ENCODE measurements at regions not wholly inside any gene's neighbourhood (a gene's known extent, or its start where the extent isn't known, plus 50 kb on each side); places are given as distances from the start of the nearest gene placed in this dataset.
A peak's percentile ranks its signal among the peaks of the same experiment; 100 is the strongest.
"Not testable (repeated sequence)": the region's sequence is repeated elsewhere in the genome, so short reads cannot be mapped to it uniquely, and the experiment has no call there.

DNA sequence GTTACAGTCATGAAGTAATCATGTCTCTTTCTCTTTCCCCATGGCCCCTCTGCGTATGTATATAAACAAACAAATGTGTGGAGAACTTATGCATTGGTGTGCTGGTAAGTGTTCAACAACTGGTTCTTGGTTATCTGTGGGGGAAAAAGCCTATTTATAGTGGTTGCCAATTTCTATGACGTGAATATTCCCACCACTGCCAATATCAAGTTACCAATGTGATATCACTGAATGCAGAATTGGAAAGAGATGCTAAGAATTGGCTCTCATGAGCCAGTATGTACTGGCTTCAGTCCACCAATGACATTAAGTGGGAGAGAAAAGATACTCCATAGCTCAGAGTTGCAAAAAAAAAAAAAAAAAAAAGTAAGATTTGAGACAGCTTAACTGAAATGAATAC is 399.7 kb downstream of the REEP3 start:
- DNase-seq (ENCODE audit: low spot score), result no peak

DNA sequence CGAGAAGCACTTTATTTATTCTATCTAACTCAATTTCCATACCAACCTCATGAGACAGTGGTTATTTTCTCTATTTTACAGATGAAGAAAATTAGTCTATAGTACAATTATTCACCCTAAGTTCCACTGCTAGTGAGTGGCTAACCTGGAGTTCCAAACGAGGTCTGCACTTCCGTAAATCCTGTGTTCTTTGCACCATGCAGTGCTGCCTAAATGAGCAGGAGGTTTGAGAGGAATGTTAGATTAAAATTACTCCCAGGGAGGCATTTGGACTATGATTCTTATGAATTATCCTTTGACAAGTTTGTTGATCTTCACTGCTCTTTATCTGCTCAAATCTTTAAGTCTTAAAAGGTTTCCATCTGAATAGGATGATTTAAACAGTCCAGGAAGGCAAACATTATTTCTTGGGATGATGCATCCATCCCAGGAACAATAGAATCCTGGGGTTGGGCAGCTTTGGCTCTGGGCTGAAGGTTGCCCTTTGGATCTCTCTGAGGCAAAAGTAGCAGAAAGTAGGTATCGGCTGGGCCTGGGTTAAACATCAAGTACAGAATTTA is 400.8 kb downstream of the REEP3 start:
- DNase-seq (ENCODE audit: low spot score), result no peak

- no peak for DNase-seq (ENCODE audit: low spot score)
These were observed 401.5 kb downstream of the REEP3 start for GRCh38 chr10:63922468-63923284.

DNA sequence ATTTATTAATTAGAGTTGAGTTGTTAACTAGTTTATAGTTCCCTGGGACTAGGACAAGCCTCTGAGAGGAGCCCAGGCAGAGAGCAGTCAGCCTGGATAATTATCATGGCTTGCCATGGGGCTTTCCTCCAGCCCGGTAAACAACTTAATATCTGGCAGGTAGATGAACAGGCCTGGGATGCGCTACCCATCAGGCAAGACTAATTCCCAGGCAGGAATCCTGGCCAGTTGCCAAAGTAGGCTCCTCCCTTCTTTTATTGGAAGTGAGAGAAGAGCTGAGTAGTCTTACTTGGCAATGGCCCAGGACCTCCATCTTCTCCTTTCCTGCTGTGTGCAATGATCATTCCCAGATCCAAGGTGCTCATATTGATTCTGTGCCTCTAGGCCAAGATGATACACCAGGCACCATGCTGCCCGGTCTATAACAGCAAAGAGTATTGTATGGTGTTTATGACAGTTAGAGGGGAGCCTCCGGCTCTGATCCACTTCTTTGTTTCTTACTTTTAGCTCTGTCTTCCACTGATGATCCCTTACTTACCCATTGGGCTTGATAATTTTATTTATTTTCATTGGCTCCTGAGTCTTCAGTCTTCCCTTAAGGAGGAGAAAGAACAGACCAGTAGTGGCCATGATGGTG is 408.7 kb downstream of the REEP3 start:
- DNase-seq (ENCODE audit: low spot score), result peak; percentile 8

- DNase-seq (ENCODE audit: low spot score), result no peak
These were observed 409.4 kb downstream of the REEP3 start for GRCh38 chr10:63930584-63930983.

GRCh38 chr10:63935705-63936104 is 414.5 kb downstream of the REEP3 start:
- no peak for DNase-seq (ENCODE audit: low spot score)

DNA sequence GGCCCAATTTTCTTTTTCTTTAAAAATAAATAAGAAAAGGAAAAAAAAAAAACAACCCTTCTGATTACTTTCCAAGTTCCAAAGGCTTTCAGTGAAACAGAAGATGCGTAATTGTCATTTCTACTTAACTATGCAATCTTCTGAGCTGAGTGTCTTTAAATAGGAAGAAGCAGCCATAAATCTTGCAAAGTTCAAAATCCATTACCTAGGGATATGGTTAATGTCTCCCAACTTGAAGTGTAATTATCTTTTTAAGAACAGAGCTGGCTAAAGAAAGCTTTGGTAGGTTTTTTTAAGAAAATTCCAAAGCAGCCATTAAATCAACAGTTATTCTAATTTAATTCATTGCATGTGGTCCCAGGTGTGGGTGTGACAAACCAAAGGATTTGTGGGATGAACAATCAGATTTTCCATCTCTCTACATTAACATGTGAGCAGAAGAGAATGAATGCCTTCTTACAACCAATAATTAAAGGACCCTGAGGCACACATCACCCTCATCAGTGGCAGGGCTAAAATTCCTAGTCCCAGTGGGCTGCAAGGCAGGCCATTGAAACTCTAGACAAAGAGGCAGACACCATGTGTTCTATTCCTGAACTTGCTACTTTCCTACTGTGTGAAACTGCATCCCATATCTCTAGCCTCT is 419.2 kb downstream of the REEP3 start:
- no peak for DNase-seq (ENCODE audit: low spot score)

- no peak for DNase-seq (ENCODE audit: low spot score)
These were observed 443.2 kb downstream of the REEP3 start for GRCh38 chr10:63964406-63964805.

- no peak for DNase-seq (ENCODE audit: low spot score)
These were observed 444.6 kb downstream of the REEP3 start for GRCh38 chr10:63965846-63966245.

DNA sequence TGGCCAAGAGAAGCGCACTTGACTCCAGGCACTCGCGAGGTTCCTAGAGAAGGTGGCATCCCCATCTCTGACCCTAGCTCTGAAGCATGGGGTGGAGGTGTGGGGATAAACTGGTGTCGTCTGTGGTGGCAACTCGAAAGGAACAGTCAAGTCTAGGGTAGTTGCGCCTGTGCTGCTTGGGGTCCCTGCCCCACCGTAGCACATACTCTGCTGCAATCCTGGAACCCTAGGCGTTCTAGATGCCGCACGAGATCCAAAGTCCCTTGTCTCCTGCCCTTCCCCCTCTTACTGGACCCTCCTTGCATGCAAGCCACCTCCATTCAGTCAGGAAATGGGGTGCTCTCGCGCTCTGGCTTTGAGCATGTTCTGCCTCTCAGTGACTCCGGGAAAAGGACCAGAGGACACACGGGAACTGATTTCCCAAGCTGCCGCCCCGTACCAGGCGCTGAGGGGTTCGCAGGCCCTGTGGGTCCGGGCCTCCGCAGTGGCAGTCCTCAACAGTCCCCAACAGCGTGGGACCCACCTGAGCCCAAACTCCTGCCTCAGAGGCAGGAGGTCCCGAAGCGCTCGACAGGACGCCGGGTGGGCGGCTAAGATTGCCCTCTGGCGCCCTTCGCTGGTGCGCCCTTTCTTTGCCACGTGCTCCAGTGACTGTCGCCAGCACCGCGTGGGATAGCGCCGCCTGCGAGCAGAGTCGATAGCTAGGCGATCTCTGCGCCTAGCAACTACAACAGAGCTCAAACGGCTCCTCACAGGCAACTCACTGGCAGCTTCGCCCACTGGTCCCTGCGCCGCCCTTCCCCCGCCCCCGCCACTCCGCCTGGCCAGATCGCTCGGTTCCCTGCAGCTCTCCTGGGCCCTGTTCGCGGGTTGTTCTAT is 452.0 kb downstream of the REEP3 start:
- DNase-seq (ENCODE audit: low spot score), result no peak

- peak; percentile 25 for DNase-seq (ENCODE audit: low spot score)
These were observed 455.3 kb downstream of the REEP3 start for GRCh38 chr10:63976538-63976937.

DNA sequence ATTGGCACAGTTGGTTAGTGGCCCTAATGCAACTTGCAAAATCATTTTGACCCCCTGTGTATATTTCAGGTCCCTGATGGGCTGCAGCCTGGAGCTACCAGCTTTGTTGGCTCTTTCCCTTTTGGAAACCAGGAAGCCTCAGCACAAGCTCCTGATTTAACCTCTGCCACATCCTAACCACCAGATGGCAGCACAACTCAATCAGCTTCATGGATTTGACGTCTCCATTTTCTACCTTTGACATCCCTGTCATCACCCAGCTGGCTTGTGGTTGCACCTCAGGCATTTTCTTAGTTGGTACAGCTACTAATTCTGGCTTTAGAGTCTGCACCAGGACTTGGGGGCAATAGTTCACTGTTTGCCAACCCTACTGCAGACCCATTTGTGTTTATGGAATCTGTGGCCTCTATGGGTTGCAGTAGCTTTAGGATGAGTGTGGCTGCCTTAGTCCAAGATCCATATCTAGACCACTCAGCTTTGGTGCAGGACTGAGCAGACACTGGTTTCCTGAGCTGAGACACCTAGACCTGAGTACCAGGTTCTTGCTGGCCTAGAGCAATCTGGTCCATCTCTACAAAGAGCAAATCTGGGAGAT is 456.2 kb downstream of the REEP3 start:
- DNase-seq (ENCODE audit: low spot score), result peak; percentile 47

GRCh38 chr10:63980870-63981269 is 459.7 kb downstream of the REEP3 start:
- not testable (repeated sequence) for DNase-seq (ENCODE audit: low spot score)

GRCh38 chr10:63984061-63984460 is 462.9 kb downstream of the REEP3 start:
- not testable (repeated sequence) for DNase-seq (ENCODE audit: low spot score)

- DNase-seq (ENCODE audit: low spot score), result no peak
These were observed 465.3 kb downstream of the REEP3 start for GRCh38 chr10:63986536-63986935.

GRCh38 chr10:63987212-63987611 is 466.0 kb downstream of the REEP3 start:
- no peak for DNase-seq (ENCODE audit: low spot score)

- no peak for DNase-seq (ENCODE audit: low spot score)
These were observed 473.2 kb downstream of the REEP3 start for GRCh38 chr10:63994371-63994770.

DNA sequence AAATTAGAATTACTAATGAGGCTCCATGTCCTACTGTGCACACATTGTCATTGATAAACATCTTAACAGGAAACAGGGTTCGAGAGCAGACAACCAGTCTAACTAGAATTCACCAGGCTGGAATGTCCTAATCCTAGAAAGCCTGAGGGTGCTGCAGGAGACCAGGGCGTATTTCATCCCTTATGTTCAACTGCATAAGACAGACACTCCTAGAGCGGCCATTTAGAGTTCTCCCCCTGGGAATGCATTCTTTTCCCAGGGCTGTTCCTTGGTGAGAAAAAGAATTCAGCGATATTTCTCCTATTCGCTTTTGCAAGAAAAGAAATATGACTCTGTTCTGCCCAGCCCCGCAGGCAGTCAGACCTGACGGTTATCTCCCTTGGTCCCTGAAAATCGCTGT is 486.0 kb downstream of the REEP3 start:
- DNase-seq (ENCODE audit: low spot score), result no peak

DNA sequence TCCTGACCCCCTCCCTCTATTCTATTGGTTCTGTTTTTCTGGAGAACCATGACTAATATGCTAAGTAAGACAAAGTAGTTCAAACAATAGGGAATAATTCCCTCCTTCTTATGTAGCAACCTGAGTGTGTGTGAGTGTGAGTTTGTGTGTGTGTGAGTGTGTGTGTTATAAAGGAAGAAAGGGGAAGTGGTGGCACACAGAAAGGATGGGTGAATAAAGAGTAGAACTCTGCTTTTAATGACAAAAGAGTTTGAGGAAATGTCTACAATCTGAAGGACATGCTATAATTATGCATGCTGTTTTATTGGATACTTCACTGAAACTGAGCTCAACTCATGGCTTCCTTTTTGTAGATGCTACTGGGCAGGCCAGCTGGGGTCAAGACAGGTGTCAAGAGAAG is 489.5 kb downstream of the REEP3 start:
- DNase-seq (ENCODE audit: low spot score), result no peak

- no peak for DNase-seq (ENCODE audit: low spot score)
These were observed 490.9 kb downstream of the REEP3 start for GRCh38 chr10:64011912-64012714.

All from H4 (cell line).